Neural progenitor cell (in vitro differentiated cells): ENCODE measurements at regions not wholly inside any gene's neighbourhood (a gene's known extent, or its start where the extent isn't known, plus 50 kb on each side); places are given as distances from the start of the nearest gene placed in this dataset.

ENCODE experiments used
- DNase-seq: peaks from one replicate; pipeline ENCODE4 v3.0.0-alpha.2; 2016; ENCODE audit warnings: low spot score
- H2AFZ ChIP-seq: fragments of 200-600 bp; sonication (generic); replicated peaks from 2 replicates; pipeline ENCODE4 v1.6.1; 2016; ENCODE audit warnings: antibody characterized with exemption
- H3F3A ChIP-seq: fragments of 200-600 bp; sonication (generic); 2 replicates; pipeline ENCODE4 v1.6.1; 2016; ENCODE audit warnings: antibody characterized with exemption, low read depth
- H3K27ac ChIP-seq: fragments of 200-600 bp; sonication (generic); 2 replicates; pipeline ENCODE4 v1.5.1; 2016; ENCODE audit warnings: mild to moderate bottlenecking
- H3K27me3 ChIP-seq: fragments of 200-600 bp; sonication (generic); 2 replicates; pipeline ENCODE4 v1.6.1; 2016; ENCODE audit warnings: mild to moderate bottlenecking, moderate library complexity
- H3K36me3 ChIP-seq: fragments of 200-600 bp; sonication (generic); 2 replicates; pipeline ENCODE4 v1.5.1; 2016
- H3K4me1 ChIP-seq: fragments of 200-600 bp; sonication (generic); 2 replicates; pipeline ENCODE4 v1.6.1; 2016; ENCODE audit warnings: mixed run types
- H3K4me2 ChIP-seq: fragments of 200-600 bp; sonication (generic); 2 replicates; pipeline ENCODE4 v1.6.1; 2016
- H3K4me3 ChIP-seq: fragments of 200-600 bp; sonication (generic); 2 replicates; pipeline ENCODE4 v1.5.1; 2016
- H3K79me2 ChIP-seq: fragments of 200-600 bp; sonication (generic); 2 replicates; pipeline ENCODE4 v1.6.1; 2016; ENCODE audit warnings: low read depth
- H3K9ac ChIP-seq: fragments of 200-600 bp; sonication (generic); 2 replicates; pipeline ENCODE4 v1.6.1; 2016
- H3K9me3 ChIP-seq: fragments of 200-600 bp; sonication (generic); 2 replicates; pipeline ENCODE4 v1.5.1; 2016; ENCODE audit warnings: low read depth
- H4K20me1 ChIP-seq: fragments of 200-600 bp; sonication (generic); 2 replicates; pipeline ENCODE4 v1.6.1; 2016; ENCODE audit warnings: low read depth
- H3K27ac Mint-ChIP-seq: 3 replicates; pipeline ENCODE4 v1.8.0; 2021; ENCODE audit warnings: mixed read lengths
- H3K27me3 Mint-ChIP-seq: 2 replicates; pipeline ENCODE4 v1.8.0; 2022; ENCODE audit warnings: low read depth, mild to moderate bottlenecking, inconsistent platforms, moderate library complexity, mixed read lengths; ENCODE audit not compliant: insufficient read depth
- H3K36me3 Mint-ChIP-seq: 3 replicates; pipeline ENCODE4 v1.8.0; 2021; ENCODE audit warnings: mixed read lengths
- H3K4me1 Mint-ChIP-seq: 3 replicates; pipeline ENCODE4 v1.8.0; 2021; ENCODE audit warnings: mixed read lengths
- H3K4me3 Mint-ChIP-seq: 3 replicates; pipeline ENCODE4 v1.8.0; 2021; ENCODE audit warnings: mild to moderate bottlenecking, moderate library complexity, mixed read lengths
- H3K9me3 Mint-ChIP-seq: 3 replicates; pipeline ENCODE4 v1.8.0; 2020; ENCODE audit warnings: mixed read lengths
- CTCF ChIP-seq: fragments of 200-600 bp; sonication (generic); IDR thresholded peaks from 2 replicates; pipeline ENCODE4 v1.5.1; 2017; ENCODE audit warnings: antibody characterized with exemption, mild to moderate bottlenecking
- EZH2 ChIP-seq: fragments of 200-600 bp; sonication (generic); IDR thresholded peaks from 2 replicates; pipeline ENCODE4 v1.6.1; 2017; ENCODE audit warnings: antibody characterized with exemption, mild to moderate bottlenecking, moderate library complexity
- EZH2phosphoT487 ChIP-seq: fragments of 200-600 bp; sonication (generic); IDR thresholded peaks from 2 replicates; pipeline ENCODE4 v1.6.1; 2017; ENCODE audit warnings: antibody characterized with exemption

GRCh38 chr1:216936779-216937178 is 213.6 kb upstream of the ESRRG start:
- DNase-seq: no peak
- Histone ChIP-seq H3F3A (no peaks in the 10 kb centered on the region), H4K20me1 (no peaks in the 10 kb centered on the region), H3K79me2 (no peaks in the 10 kb centered on the region), H3K9ac (no peak overlapping the region), H3K36me3 (no peaks in the 10 kb centered on the region), H3K27ac (no peak overlapping the region), H2AFZ (no peak overlapping the region), H3K9me3 (no peaks in the 10 kb centered on the region), H3K27me3 (no peaks in the 10 kb centered on the region), H3K4me1 (peaks cover 8% of the 10 kb centered on the region), H3K4me2 (no peak overlapping the region), H3K4me3 (no peak overlapping the region)
- Mint-ChIP-seq H3K9me3 (peaks cover 5% of the 10 kb centered on the region), H3K27me3 (peaks cover 2% of the 10 kb centered on the region), H3K4me3 (no peak overlapping the region), H3K4me1 (peaks cover 12% of the 10 kb centered on the region), H3K36me3 (peaks cover 2% of the 10 kb centered on the region), H3K27ac (peak overlapping the region; percentile 25)
- TF ChIP-seq EZH2 (no peak), CTCF (no peak), EZH2phosphoT487 (no peak)

- Mint-ChIP-seq H3K36me3 (peaks cover 2% of the 10 kb centered on the region), H3K4me3 (no peak overlapping the region), H3K4me1 (peaks cover 12% of the 10 kb centered on the region), H3K27ac (no peak overlapping the region), H3K9me3 (peaks cover 9% of the 10 kb centered on the region), H3K27me3 (peaks cover 2% of the 10 kb centered on the region)
- no peaks in the 10 kb centered on the region for H3F3A ChIP-seq
- H3K36me3 ChIP-seq: no peaks in the 10 kb centered on the region
- no peak overlapping the region for H3K9ac ChIP-seq
- H3K27ac ChIP-seq: no peak overlapping the region
- H3K9me3 ChIP-seq: no peaks in the 10 kb centered on the region
- no peaks in the 10 kb centered on the region for H4K20me1 ChIP-seq
- peaks cover 8% of the 10 kb centered on the region for H3K4me1 ChIP-seq
- H3K4me2 ChIP-seq: no peak overlapping the region
- no peak for TF ChIP-seq EZH2
- no peak for TF ChIP-seq EZH2phosphoT487
- no peak for TF ChIP-seq CTCF
- H2AFZ ChIP-seq: no peak overlapping the region
- H3K27me3 ChIP-seq: no peaks in the 10 kb centered on the region
- no peak for DNase-seq
- H3K79me2 ChIP-seq: no peaks in the 10 kb centered on the region
- no peak overlapping the region for H3K4me3 ChIP-seq
Observed at GRCh38 chr1:216935901-216936300, 212.7 kb upstream of the ESRRG start.

DNA sequence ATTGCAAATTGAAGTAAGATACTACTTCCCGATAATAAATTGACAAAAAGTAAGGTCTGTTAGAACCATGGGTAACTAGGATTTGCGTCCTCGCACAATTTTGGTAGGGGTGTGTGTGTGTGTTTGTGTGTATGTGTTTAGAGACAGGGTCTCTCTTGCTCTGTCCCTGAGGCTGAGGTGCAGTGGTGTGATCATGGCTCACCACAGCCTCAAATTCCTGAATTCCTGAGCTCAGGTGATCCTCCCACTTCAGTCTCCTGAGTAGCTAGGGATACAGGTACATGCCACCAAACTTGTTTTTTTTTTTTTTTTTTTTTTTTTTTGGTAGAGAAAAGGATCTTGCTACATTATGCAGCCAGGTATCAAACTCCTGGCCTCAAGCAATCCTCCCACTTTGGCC is 209.2 kb upstream of the ESRRG start:
- Mint-ChIP-seq H3K27ac (no peak overlapping the region), H3K4me1 (peaks cover 9% of the 10 kb centered on the region), H3K9me3 (peaks cover 9% of the 10 kb centered on the region), H3K36me3 (peaks cover 2% of the 10 kb centered on the region), H3K4me3 (no peak overlapping the region), H3K27me3 (peaks cover 2% of the 10 kb centered on the region)
- no peaks in the 10 kb centered on the region for H4K20me1 ChIP-seq
- no peaks in the 10 kb centered on the region for H3K27me3 ChIP-seq
- TF ChIP-seq EZH2: no peak
- TF ChIP-seq EZH2phosphoT487: no peak
- TF ChIP-seq CTCF: no peak
- no peak overlapping the region for H3K9ac ChIP-seq
- H3K27ac ChIP-seq: no peak overlapping the region
- no peak overlapping the region for H2AFZ ChIP-seq
- peaks cover 18% of the 10 kb centered on the region for H3K4me1 ChIP-seq
- no peak overlapping the region for H3K4me3 ChIP-seq
- no peaks in the 10 kb centered on the region for H3K9me3 ChIP-seq
- H3F3A ChIP-seq: peaks cover 9% of the 10 kb centered on the region
- no peaks in the 10 kb centered on the region for H3K36me3 ChIP-seq
- no peak overlapping the region for H3K4me2 ChIP-seq
- H3K79me2 ChIP-seq: no peaks in the 10 kb centered on the region
- no peak for DNase-seq
